A673 (cell line): ENCODE measurements at regions not wholly inside any gene's neighbourhood (a gene's known extent, or its start where the extent isn't known, plus 50 kb on each side); places are given as distances from the start of the nearest gene placed in this dataset.

Experiments used
- CTCF ChIP-seq: fragments of 300-800, 200-600 bp; sonication (generic); conservative IDR thresholded peaks from 2 replicates; pipeline ENCODE4 v1.5.1; 2017; ENCODE audit warnings: low read depth, mild to moderate bottlenecking, antibody characterized with exemption, low read length, moderate library complexity, mixed read lengths
- EZH2 ChIP-seq: fragments of 200-600 bp; sonication (generic); IDR thresholded peaks from 2 replicates; pipeline ENCODE4 v1.6.1; 2017; ENCODE audit warnings: borderline replicate concordance, low read depth, mild to moderate bottlenecking, mixed read lengths, antibody characterized with exemption, low read length; ENCODE audit not compliant: poor library complexity, severe bottlenecking

GRCh38 chr11:37505406-37505805 is 907.4 kb upstream of the RAG2 start:
- TF ChIP-seq CTCF (no peak), EZH2 (no peak)
